GM13976 (cell line): ENCODE measurements at regions not wholly inside any gene's neighbourhood (a gene's known extent, or its start where the extent isn't known, plus 50 kb on each side); places are given as distances from the start of the nearest gene placed in this dataset.

Experiments
- DNase-seq: peaks from one replicate; pipeline ENCODE4 v3.0.0; 2012; ENCODE audit warnings: low spot score
- CTCF ChIP-seq: IDR thresholded peaks from 2 replicates; pipeline ENCODE4 v1.5.1; 2012; ENCODE audit warnings: borderline replicate concordance, mild to moderate bottlenecking; ENCODE audit not compliant: insufficient read depth; ENCODE audit errors: extremely low read depth, missing control alignments, control extremely low read depth
- in situ Hi-C: fragments of 300-500 bp; cut with MboI; formaldehyde crosslinking; loops from one replicate; pipeline ENCODE4 v1.12.0; 2022; ENCODE audit warnings: low sequenced_read_pairs, mixed read lengths, inconsistent platforms; ENCODE audit not compliant: unreplicated experiment

GRCh38 chr6:22149501-22150367 lies 147.1 kb downstream of the PRL start:
- DNase-seq: no peak
- in situ Hi-C loops: no loop called here
- TF ChIP-seq CTCF: no peak

- no peak for TF ChIP-seq CTCF
Observed at GRCh38 chr6:22150368-22151035, 146.3 kb downstream of the PRL start.

GRCh38 chr6:22151892-22152291 lies 144.9 kb downstream of the PRL start:
- no peak for DNase-seq
- in situ Hi-C loops: no loop called here
- no peak for TF ChIP-seq CTCF

More at GRCh38 chr6:22150368-22151035, 146.3 kb downstream of the PRL start:
- in situ Hi-C loops: no loop called here
- no peak for DNase-seq

GRCh38 chr6:22152841-22153240 lies 144.0 kb downstream of the PRL start:
- TF ChIP-seq CTCF: no peak
- DNase-seq: no peak
- in situ Hi-C loops: no loop called here

- no peak for TF ChIP-seq CTCF
- no peak for DNase-seq
- in situ Hi-C loops: no loop called here
Observed at GRCh38 chr6:22153384-22154158, 143.3 kb downstream of the PRL start.

GRCh38 chr6:22155551-22155950 lies 141.3 kb downstream of the PRL start:
- in situ Hi-C loops: no loop called here
- TF ChIP-seq CTCF: no peak
- no peak for DNase-seq
